NB4 (cell line): ENCODE measurements at regions not wholly inside any gene's neighbourhood (a gene's known extent, or its start where the extent isn't known, plus 50 kb on each side); places are given as distances from the start of the nearest gene placed in this dataset.

Experiments used
- CTCF ChIP-seq: IDR thresholded peaks from one replicate; pipeline ENCODE4 v1.5.1; 2012; ENCODE audit warnings: low read depth, low read length
- MAX ChIP-seq: IDR thresholded peaks from 2 replicates; pipeline ENCODE4 v1.6.1; 2011; ENCODE audit warnings: low read depth, low read length
- POLR2A ChIP-seq: IDR thresholded peaks from 2 replicates; pipeline ENCODE4 v1.6.1; 2011; ENCODE audit warnings: mild to moderate bottlenecking; ENCODE audit not compliant: insufficient read length; ENCODE audit errors: extremely low read depth

DNA sequence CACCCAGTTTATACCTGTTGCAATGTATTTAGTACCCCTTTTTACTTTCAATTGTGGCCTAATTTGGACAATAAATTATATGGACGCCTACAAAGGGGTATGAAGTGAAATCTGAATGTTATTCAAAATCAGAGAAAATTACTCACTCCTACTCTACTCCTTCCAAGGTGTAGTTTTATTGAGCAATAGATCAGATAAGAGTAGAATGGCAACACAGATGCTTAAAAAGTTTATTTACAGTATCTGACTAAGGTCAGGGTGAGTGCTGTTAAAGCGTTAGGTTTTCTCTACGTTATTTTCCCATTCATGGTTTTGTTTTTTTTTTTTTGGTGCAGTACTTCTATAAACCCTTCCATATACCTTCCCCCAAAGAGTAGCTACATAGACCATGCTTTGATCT is 805.6 kb downstream of the KCNA4 start:
- TF ChIP-seq CTCF (no peak), POLR2A (no peak), MAX (no peak)
